ENCODE measurements at regions not wholly inside any gene's neighbourhood (a gene's known extent, or its start where the extent isn't known, plus 50 kb on each side); places are given as distances from the start of the nearest gene placed in this dataset.

DNA sequence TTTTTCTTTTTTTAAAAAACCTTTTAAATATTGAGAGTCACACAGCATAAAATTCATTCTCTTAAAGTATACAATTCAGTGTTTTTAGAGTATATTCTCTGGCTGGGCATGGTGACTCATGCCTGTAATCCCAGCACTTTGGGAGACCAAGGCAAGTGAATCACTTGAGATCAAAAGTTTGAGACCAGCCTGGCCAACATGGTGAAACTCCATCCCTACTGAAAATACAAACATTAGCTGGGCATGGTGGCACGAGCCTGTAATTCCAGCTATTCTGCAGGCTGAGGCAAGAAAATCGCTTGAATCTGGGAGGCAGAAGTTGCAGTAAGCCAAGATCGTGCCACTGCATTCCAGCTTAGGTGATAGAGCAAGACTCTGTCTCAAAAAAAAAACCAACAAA, 68.4 kb upstream of the BCAT1 start:
- TF ChIP-seq CTCF (IDR thresholded peaks at IDR 0.05; ENCODE audit: control extremely low read depth, extremely low read depth, low read depth, missing control alignments), result no peak
- ChIA-PET CTCF (no interaction called here), POLR2A (no interaction called here)
- no peak for DNase-seq (ENCODE audit: extremely low spot score)

DNA sequence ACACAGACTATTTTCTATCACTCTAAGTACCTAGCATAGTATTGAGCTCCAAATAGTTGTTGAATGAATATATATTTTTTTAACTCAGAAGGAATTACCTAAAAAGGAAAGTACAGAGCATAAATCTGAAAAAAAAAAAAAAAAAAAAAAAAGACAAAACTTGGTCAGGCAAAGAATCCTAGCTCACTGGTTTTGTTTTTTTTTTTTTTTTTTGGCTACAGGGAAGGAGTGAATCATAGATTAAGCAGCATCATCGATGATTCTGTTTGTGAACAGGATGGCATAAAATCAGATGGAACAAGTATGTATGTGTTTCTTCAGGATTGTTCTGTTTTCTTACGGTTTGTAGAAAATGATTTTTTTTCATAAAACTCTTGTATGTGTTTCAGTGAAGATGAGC, 66.1 kb upstream of the BCAT1 start:
- no peak for TF ChIP-seq CTCF (IDR thresholded peaks at IDR 0.05; ENCODE audit: control extremely low read depth, extremely low read depth, low read depth, missing control alignments)
- ChIA-PET CTCF (no interaction called here), POLR2A (interaction anchor here (0.7 kb wide), 1 partner anchor 38 kb away, joined by 4 read pairs; a partner anchor contains a TSS)
- no peak for DNase-seq (ENCODE audit: extremely low spot score)

GRCh38 chr12:25013061-25013460, 64.2 kb upstream of the BCAT1 start:
- no peak for DNase-seq (ENCODE audit: extremely low spot score)
- ChIA-PET CTCF (no interaction called here), POLR2A (no interaction called here)
- TF ChIP-seq CTCF (IDR thresholded peaks at IDR 0.05; ENCODE audit: control extremely low read depth, extremely low read depth, low read depth, missing control alignments), result no peak

DNA sequence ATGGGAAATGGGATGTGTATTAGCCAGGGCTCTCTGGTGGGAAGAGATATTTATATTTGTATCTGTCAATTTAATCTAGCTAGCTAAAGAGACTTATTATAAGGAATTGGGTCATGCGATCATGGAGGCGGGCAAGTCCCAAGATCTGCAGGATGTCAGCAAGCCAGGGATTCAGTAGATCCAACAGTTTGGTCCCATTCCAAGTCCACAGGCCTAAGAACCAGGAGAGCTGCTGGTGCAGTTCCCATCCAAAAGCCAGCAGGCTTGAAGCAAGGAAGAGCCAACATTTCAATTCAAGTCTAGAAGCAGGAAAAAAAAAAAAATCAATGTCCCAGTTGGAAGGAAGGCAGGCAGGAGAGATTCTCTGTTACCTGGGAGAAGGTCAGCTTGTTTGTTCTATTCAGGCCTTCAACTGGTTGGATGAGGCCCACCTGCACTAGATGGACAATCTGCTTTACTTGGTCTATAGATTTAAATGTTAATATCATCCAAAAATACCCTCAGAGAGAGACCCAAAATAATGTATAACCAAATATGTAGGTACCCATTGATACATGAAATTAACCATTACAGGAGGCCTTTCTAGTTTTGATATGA, 60.7 kb upstream of the BCAT1 start:
- ChIA-PET POLR2A (no interaction called here), CTCF (interaction anchor here (0.9 to 4.1 kb wide), 9 partner anchors 10 to 107 kb away, joined by 3 to 29 read pairs (median 3); no protein-coding TSS in a partner anchor)
- no peak for TF ChIP-seq CTCF (IDR thresholded peaks at IDR 0.05; ENCODE audit: control extremely low read depth, extremely low read depth, low read depth, missing control alignments)
- no peak for DNase-seq (ENCODE audit: extremely low spot score)

DNA sequence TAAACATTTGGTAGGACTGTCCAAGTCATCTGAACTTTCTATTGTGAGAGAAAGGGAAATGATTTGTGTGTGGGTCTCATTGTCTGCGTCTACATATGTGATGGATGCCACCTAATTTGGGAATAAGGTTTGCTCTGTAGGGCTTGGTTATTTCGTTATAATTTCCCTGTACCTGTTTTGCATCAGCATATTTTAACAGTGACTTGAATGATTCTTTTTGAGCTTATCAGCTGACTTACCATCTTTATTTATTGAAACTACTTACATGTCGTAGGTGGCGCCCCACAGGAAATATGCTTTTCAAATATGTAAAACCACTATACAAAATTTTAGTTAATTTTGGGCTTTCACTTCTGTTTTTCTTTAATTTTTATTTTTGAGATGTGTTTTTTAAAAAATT, 56.5 kb upstream of the BCAT1 start:
- POLR2A ChIA-PET, result interaction anchor here (0.7 kb wide), 1 partner anchor 110 kb away, joined by 5 read pairs; no protein-coding TSS in a partner anchor
- CTCF ChIA-PET, result interaction anchor here (1.1 to 1.7 kb wide), 3 partner anchors 14 to 50 kb away, joined by 3 to 6 read pairs (median 3); no protein-coding TSS in a partner anchor
- no peak for DNase-seq (ENCODE audit: extremely low spot score)
- no peak for TF ChIP-seq CTCF (IDR thresholded peaks at IDR 0.05; ENCODE audit: control extremely low read depth, extremely low read depth, low read depth, missing control alignments)

- CTCF ChIA-PET, result interaction anchor here (1.1 to 1.7 kb wide), 5 partner anchors 12 to 125 kb away, joined by 3 to 4 read pairs (median 3); no protein-coding TSS in a partner anchor
- DNase-seq (ENCODE audit: extremely low spot score), result no peak
- POLR2A ChIA-PET, result no interaction called here
- TF ChIP-seq CTCF (IDR thresholded peaks at IDR 0.05; ENCODE audit: control extremely low read depth, extremely low read depth, low read depth, missing control alignments), result no peak
These were observed 55.5 kb upstream of the BCAT1 start for GRCh38 chr12:25004447-25004846.
